ENCODE measurements at regions not wholly inside any gene's neighbourhood (a gene's known extent, or its start where the extent isn't known, plus 50 kb on each side); places are given as distances from the start of the nearest gene placed in this dataset.
A peak's percentile ranks its signal among the peaks of the same experiment; 100 is the strongest.
"Not testable (repeated sequence)": the region's sequence is repeated elsewhere in the genome, so short reads cannot be mapped to it uniquely, and the experiment has no call there.

GRCh38 chr9:10835791-10836463, 223.1 kb upstream of the PTPRD start:
- no peak for DNase-seq (ENCODE audit: low spot score)

GRCh38 chr9:10843151-10843550, 230.3 kb upstream of the PTPRD start:
- no peak for DNase-seq (ENCODE audit: low spot score)

- DNase-seq (ENCODE audit: low spot score) = peak; percentile 40
Measured at GRCh38 chr9:10855847-10856246, 243.0 kb upstream of the PTPRD start.

DNA sequence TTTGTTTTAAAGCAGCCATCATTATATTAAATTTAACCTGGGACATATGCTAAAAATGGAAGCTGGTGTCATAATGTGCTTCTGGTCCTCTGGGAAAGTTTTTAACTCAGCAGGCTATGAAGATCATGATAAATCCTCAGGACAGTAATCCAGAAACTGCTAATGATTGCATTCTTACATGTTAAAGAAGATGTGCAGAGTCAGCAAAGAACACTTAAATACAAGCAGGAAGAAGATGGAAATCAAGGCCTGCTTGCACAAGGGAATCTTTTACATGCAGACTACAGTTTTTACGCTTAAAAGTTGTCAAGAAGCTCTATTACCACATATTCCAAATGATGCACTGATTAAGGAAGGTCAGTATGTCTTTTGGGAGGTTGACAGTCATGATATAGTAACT, 246.0 kb upstream of the PTPRD start:
- no peak for DNase-seq (ENCODE audit: low spot score)

- no peak for DNase-seq (ENCODE audit: low spot score)
Measured at GRCh38 chr9:10863476-10863875, 250.7 kb upstream of the PTPRD start.

DNA sequence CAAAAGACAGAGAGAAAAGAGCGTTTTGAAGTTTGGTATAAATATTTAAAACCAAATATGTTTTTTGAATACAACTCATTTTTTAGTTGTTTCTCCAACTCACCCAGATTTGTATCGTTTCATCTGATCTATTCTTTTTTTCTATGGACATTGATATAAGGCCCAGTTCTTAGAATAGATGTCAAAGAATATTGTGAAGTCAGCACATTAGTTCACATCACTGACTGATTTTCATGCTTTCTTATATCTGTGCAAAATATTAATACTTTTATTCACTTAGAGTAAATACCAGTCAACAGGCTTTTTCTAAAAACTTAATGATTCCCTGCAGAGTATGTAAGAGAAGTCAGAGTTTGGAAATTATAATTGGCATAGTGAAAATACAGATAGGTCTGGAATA, 254.4 kb upstream of the PTPRD start:
- DNase-seq (ENCODE audit: low spot score) = no peak

GRCh38 chr9:10869687-10870086, 256.9 kb upstream of the PTPRD start:
- no peak for DNase-seq (ENCODE audit: low spot score)

GRCh38 chr9:10873999-10874398, 261.2 kb upstream of the PTPRD start:
- DNase-seq (ENCODE audit: low spot score) = no peak

DNA sequence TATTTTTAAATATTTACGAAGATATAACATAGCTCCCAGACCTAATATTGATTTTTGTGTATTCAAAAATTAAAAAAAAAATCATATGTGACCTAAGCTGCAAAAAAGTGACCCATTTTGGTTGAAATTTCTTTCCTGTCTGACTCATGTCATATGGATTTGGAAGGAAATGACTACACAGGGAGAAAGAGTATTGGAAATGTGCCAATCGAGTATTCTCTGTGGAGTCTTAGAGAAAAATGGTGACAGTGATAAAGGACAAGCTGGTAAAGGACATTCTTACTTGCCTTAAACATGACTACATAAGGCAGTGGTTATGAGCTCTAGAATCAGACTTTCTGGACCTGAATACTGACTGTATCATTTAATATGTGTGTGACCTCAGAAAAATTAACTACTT, 262.9 kb upstream of the PTPRD start:
- no peak for DNase-seq (ENCODE audit: low spot score)

GRCh38 chr9:10876333-10876732, 263.5 kb upstream of the PTPRD start:
- no peak for DNase-seq (ENCODE audit: low spot score)

DNA sequence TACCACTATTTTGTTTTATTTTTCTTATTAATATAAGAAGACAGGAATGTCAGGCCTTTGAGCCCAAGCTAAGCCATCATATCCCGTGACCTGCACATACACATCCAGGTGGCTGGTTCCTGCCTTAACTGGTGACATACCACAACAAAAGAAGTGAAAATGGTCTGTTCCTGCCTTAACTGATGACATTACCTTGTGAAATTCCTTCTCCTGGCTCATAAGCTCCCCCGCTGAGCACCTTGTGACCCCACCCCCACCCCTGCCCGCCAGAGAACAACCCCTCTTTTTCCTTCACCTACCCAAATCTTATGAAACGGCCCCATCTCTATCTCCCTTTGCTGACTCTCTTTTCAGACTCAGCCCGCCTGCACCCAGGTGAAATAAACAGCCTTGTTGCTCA, 277.5 kb upstream of the PTPRD start:
- not testable (repeated sequence) for DNase-seq (ENCODE audit: low spot score)

DNA sequence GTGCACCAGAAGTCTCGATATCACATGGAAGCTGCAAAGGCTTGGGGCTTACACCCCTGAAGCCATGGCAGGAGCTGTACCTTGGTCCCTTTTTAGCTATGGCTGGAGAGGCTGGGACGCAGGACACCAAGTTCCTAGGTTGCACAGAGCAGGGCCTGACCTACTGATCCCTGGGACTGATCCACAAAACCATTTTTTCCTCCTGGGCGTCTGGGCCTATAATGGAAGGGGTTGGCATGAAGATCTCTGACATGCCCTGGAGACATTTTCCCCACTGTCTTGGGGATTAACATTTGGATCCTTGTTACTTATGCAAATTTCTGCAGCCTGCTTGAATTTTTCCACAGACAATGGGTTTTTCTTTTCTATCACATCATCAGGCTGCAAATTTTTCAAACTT, 286.7 kb upstream of the PTPRD start:
- DNase-seq (ENCODE audit: low spot score) = no peak

- no peak for DNase-seq (ENCODE audit: low spot score)
Measured at GRCh38 chr9:10903969-10904368, 291.2 kb upstream of the PTPRD start.

DNA sequence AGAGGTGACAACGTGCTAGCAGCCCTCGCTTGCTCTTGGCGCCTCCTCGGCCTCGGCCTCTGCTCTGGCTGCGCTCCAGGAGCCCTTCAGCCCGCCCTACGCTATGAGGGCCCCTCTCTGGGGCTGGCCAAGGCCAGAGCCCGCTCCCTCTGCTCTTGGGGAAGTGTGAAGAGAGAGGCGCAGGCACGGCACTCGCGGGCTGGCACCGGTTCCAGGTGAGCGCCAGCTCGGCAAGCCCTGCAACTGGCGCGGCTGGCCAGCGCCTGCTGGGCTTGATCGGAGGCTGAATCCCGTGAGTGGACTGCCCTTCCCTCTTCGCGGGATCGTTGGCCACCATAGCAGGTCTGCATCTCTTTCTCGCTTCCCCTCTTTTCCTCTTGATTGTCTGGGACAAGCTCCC, 298.0 kb upstream of the PTPRD start:
- DNase-seq (ENCODE audit: low spot score) = no peak

DNA sequence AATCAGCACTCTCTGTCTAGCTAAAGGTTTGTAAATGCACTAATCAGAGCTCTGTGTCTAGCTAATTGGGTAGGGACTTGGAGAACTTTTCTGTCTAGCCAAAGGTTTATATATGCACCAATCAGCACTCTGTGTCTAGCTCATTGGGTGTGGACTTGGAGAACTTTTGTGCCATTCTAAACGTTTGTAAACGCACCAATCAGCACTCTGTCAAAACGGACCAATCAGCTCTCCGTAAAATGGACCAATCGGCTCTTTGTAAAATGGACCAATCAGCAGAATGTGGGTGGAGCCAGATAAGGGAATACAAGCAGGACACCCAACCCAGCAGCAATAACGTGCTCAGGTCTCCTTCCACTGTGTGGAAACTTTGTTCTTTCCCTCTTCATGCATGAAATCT, 298.6 kb upstream of the PTPRD start:
- DNase-seq (ENCODE audit: low spot score) = no peak

GRCh38 chr9:10917001-10917400, 304.2 kb upstream of the PTPRD start:
- DNase-seq (ENCODE audit: low spot score) = no peak

- peak; percentile 21 for DNase-seq (ENCODE audit: low spot score)
Measured at GRCh38 chr9:10921671-10922070, 308.9 kb upstream of the PTPRD start.

DNA sequence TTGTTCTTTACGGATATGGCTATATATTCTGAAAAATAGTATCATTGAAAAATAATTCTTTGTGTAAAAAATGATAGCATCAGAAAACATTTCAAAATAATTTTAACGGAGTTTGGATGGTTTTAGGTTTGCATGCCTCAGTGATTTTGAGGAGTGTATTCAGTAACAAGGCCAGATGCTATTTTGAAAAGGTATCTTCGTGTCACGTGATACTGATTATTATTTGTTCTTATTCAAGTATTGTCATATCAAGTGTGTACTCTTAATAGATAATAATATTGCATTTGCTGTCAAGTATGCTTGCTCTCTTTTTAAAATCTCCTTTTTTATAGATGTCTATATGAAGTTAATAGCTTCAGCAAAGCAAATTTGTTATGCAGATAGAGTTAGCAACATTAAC, 313.1 kb upstream of the PTPRD start:
- DNase-seq (ENCODE audit: low spot score) = no peak

GRCh38 chr9:10928372-10928771, 315.6 kb upstream of the PTPRD start:
- no peak for DNase-seq (ENCODE audit: low spot score)

- DNase-seq (ENCODE audit: low spot score) = no peak
Measured at GRCh38 chr9:10930081-10930480, 317.3 kb upstream of the PTPRD start.

DNA sequence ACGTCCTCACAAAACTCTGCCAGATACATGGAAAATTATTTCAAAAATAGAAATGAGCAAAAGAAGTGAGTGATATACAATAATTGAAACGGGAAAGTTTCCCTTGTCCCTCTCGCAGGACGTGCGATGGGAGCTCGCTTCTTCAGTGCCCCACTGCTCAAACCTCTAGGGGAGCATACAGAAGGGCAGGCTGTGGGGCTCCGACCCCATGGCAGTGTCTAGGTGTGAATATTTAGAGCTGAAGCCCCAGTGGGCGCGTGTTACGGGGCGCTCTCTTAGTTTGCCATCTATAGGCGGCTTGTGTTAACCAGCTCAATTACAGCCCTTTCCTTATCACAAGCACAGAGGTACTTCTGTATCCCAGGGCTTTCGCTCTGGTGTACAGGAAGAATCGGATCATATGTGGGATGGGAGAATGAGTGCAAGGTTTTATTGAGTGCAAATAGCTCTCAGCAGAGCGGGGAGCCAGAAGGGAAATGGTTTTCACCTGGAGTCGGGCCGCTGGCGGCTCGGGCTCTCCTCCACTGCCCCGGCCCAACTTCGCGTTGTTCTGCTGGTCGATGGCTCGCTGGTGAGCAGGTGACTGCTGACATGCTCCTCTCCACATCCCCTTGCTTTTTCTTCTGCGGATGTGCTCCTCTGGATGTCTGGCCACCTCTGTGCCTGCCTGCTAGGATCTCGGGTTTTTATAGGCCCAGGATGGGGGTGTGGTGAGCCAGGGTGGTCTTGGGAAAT, 334.0 kb upstream of the PTPRD start:
- DNase-seq (ENCODE audit: low spot score) = no peak

DNA sequence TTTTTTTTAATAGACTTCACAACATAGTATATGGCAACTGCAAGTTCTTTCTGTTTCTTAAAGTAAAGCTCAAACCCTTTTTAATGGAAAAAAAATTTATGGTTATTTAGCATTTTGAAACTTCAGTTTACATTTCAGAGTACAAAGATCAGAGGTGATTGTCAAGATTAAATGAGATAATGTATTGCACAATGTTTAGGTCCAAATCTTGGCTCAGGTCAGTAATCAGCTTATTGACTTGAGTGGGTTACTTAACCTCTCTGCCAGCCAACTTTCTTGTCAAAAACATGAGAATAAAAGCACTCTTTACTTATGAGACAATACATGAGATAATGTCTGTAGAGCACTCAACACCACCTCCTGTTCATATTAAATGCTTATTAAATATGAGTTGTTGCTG, 345.1 kb upstream of the PTPRD start:
- DNase-seq (ENCODE audit: low spot score) = no peak

- DNase-seq (ENCODE audit: low spot score) = no peak
Measured at GRCh38 chr9:10961883-10962282, 349.1 kb upstream of the PTPRD start.

DNA sequence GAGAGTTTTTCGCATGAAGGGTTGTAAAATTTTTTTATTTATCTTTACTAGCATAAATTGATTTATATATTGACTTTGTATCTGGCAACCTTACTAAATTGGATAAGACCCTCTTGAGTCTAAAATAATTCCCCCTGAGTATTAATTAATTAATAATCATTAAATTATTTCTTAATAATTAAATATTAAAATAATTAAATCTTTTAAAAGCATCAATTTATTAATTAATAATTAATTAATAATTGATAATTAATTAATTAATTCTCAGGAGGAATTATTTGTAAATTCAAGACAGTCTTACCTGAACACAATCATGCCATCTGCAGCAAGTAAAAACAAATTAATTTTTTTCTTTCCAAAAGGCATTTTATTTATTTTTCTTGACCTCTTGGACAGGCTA, 370.4 kb upstream of the PTPRD start:
- DNase-seq (ENCODE audit: low spot score) = no peak

All from iPS-NIHi11 (cell line).